IMR-90 (cell line): ENCODE measurements at regions not wholly inside any gene's neighbourhood (a gene's known extent, or its start where the extent isn't known, plus 50 kb on each side); places are given as distances from the start of the nearest gene placed in this dataset.
"Not testable (repeated sequence)": the region's sequence is repeated elsewhere in the genome, so short reads cannot be mapped to it uniquely, and the experiment has no call there.

Experiments
- BHLHE40 ChIP-seq: fragments of 150-350 bp; IDR thresholded peaks from 2 replicates; pipeline ENCODE4 v1.6.1; 2016; ENCODE audit warnings: mild to moderate bottlenecking, low read depth, low read length
- CHD1 ChIP-seq: IDR thresholded peaks from 2 replicates; pipeline ENCODE4 v1.6.1; 2012; ENCODE audit warnings: low read depth, low read length, improper control_type of control experiment
- FOS ChIP-seq: fragments of 150-350 bp; IDR thresholded peaks from 2 replicates; pipeline ENCODE4 v1.6.1; 2016; ENCODE audit warnings: low read depth, low read length
- MAZ ChIP-seq: IDR thresholded peaks from 2 replicates; pipeline ENCODE4 v1.6.1; 2012; ENCODE audit warnings: low read depth, mild to moderate bottlenecking, low read length, improper control_type of control experiment, moderate library complexity, borderline replicate concordance
- MXI1 ChIP-seq: IDR thresholded peaks from 2 replicates; pipeline ENCODE4 v1.6.1; 2012; ENCODE audit warnings: low read depth, mild to moderate bottlenecking, low read length, moderate library complexity, borderline replicate concordance
- POLR2A ChIP-seq: IDR thresholded peaks from 2 replicates; pipeline ENCODE4 v1.6.1; 2012; ENCODE audit warnings: mild to moderate bottlenecking, low read depth, low read length
- RAD21 ChIP-seq: IDR thresholded peaks from 2 replicates; pipeline ENCODE4 v1.6.1; 2012; ENCODE audit warnings: low read length, improper control_type of control experiment
- RCOR1 ChIP-seq: IDR thresholded peaks from 2 replicates; pipeline ENCODE4 v1.6.1; 2012; ENCODE audit warnings: mild to moderate bottlenecking, low read length, improper control_type of control experiment; ENCODE audit not compliant: insufficient replicate concordance
- RFX5 ChIP-seq: IDR thresholded peaks from 2 replicates; pipeline ENCODE4 v1.8.0; 2012; ENCODE audit warnings: low read depth, mild to moderate bottlenecking, low read length, moderate library complexity
- SMC3 ChIP-seq: fragments of 150-350 bp; IDR thresholded peaks from 2 replicates; pipeline ENCODE4 v1.6.1; 2016; ENCODE audit warnings: low read depth, mild to moderate bottlenecking, antibody characterized with exemption, low read length, moderate library complexity
- TF ChIP-seq, protein P1 (sequence below): conservative IDR thresholded peaks from 2 replicates; pipeline ENCODE4 v1.5.1; 2012; ENCODE audit warnings: mild to moderate bottlenecking, low read depth, low read length, improper control_type of control experiment
- TF ChIP-seq, protein P2 (sequence below): fragments of 150-350 bp; IDR thresholded peaks from 2 replicates; pipeline ENCODE4 v1.6.1; 2016; ENCODE audit warnings: low read depth, mild to moderate bottlenecking, low read length, moderate library complexity, borderline replicate concordance
- TF ChIP-seq, protein P3 (sequence below): fragments of 150-350 bp; IDR thresholded peaks from 2 replicates; pipeline ENCODE4 v1.6.1; 2017; ENCODE audit warnings: mild to moderate bottlenecking, antibody characterized with exemption, low read length, low read depth

DNA sequence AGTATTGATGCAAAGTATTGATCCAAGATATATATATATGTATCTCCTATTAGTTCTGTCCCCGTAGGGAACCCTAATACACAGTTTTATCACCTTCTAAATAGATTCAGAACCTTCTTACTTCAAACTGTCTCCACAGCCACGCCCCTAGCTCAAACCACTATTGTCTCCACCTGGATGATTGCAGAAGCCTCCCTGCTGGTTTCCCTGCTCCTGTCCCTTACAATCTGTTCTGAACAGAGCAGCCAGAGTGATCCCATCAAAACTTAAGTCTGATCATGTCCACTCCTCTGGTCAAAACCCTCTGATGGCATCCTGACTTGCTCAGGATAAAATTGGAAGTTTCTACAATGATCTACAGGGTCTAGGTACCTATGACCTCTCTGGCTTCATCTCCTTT lies 1719.6 kb downstream of the KHDRBS2 start:
- not testable (repeated sequence) for TF ChIP-seq POLR2A, MAZ, BHLHE40, RAD21, RCOR1, MXI1, SMC3, CHD1, RFX5, FOS
- TF ChIP-seq, protein P1, sequence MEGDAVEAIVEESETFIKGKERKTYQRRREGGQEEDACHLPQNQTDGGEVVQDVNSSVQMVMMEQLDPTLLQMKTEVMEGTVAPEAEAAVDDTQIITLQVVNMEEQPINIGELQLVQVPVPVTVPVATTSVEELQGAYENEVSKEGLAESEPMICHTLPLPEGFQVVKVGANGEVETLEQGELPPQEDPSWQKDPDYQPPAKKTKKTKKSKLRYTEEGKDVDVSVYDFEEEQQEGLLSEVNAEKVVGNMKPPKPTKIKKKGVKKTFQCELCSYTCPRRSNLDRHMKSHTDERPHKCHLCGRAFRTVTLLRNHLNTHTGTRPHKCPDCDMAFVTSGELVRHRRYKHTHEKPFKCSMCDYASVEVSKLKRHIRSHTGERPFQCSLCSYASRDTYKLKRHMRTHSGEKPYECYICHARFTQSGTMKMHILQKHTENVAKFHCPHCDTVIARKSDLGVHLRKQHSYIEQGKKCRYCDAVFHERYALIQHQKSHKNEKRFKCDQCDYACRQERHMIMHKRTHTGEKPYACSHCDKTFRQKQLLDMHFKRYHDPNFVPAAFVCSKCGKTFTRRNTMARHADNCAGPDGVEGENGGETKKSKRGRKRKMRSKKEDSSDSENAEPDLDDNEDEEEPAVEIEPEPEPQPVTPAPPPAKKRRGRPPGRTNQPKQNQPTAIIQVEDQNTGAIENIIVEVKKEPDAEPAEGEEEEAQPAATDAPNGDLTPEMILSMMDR = not testable (repeated sequence)
- TF ChIP-seq, protein P2, sequence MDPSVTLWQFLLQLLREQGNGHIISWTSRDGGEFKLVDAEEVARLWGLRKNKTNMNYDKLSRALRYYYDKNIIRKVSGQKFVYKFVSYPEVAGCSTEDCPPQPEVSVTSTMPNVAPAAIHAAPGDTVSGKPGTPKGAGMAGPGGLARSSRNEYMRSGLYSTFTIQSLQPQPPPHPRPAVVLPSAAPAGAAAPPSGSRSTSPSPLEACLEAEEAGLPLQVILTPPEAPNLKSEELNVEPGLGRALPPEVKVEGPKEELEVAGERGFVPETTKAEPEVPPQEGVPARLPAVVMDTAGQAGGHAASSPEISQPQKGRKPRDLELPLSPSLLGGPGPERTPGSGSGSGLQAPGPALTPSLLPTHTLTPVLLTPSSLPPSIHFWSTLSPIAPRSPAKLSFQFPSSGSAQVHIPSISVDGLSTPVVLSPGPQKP = not testable (repeated sequence)
- TF ChIP-seq, protein P3, sequence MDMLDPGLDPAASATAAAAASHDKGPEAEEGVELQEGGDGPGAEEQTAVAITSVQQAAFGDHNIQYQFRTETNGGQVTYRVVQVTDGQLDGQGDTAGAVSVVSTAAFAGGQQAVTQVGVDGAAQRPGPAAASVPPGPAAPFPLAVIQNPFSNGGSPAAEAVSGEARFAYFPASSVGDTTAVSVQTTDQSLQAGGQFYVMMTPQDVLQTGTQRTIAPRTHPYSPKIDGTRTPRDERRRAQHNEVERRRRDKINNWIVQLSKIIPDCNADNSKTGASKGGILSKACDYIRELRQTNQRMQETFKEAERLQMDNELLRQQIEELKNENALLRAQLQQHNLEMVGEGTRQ = not testable (repeated sequence)
